Panc1 (cell line): ENCODE measurements at regions not wholly inside any gene's neighbourhood (a gene's known extent, or its start where the extent isn't known, plus 50 kb on each side); places are given as distances from the start of the nearest gene placed in this dataset.
A peak's percentile ranks its signal among the peaks of the same experiment; 100 is the strongest.

ENCODE experiments used
- ATAC-seq: fragments of 200-7000 bp; cut with Tn5 transposase; 2 replicates; pipeline ENCODE4 v1.9.1; 2020; ENCODE audit warnings: mild to moderate bottlenecking, moderate library complexity
- BruUV-seq: library from RNA; stranded (reverse); fragments of 400-500 nt; replicated peaks from 2 replicates; lab custom pipeline; 2021; lab: Mats Ljungman, UMichigan
- CTCF ChIA-PET: fragments of 300-600 bp; sonication (Branson Sonifier 250); formaldehyde crosslinking; loops from one replicate; lab custom pipeline; 2022; ENCODE audit warnings: antibody characterized with exemption; lab: Charles Lee
- POLR2A ChIA-PET: fragments of 300-600 bp; sonication (Branson Sonifier 250); formaldehyde crosslinking; loops from one replicate; lab custom pipeline; 2022; ENCODE audit warnings: antibody characterized with exemption; lab: Charles Lee
- DNase-seq: peaks from one replicate; pipeline ENCODE4 v3.0.0-alpha.2; 2010; ENCODE audit warnings: low read depth, low spot score
- H3K27ac ChIP-seq: 2 replicates; pipeline ENCODE4 v1.5.1; 2011; ENCODE audit warnings: mild to moderate bottlenecking, low read length, inconsistent platforms
- H3K27me3 ChIP-seq: fragments of 200-500 bp; sonication (Bioruptor generic); 2 replicates; pipeline ENCODE4 v1.6.0; 2014; ENCODE audit warnings: low read length, inconsistent platforms; ENCODE audit not compliant: control insufficient read depth, insufficient read depth
- H3K36me3 ChIP-seq: fragments of 200-500 bp; sonication (Bioruptor generic); 2 replicates; pipeline ENCODE4 v1.5.1; 2014; ENCODE audit warnings: inconsistent platforms, mild to moderate bottlenecking, low read length, moderate library complexity; ENCODE audit not compliant: control insufficient read depth, insufficient read depth
- H3K4me1 ChIP-seq: 2 replicates; pipeline ENCODE4 v1.5.1; 2011; ENCODE audit warnings: inconsistent platforms, mild to moderate bottlenecking, low read length, moderate library complexity; ENCODE audit not compliant: control insufficient read depth, insufficient read depth
- H3K4me3 ChIP-seq, 2 experiments: 2 replicates each; pipeline ENCODE4 v1.5.1; 2011 to 2012; ENCODE audit warnings: low read depth in 2 of 2, low read length in 2 of 2, mild to moderate bottlenecking in 2 of 2, inconsistent platforms in 1 of 2, moderate library complexity in 1 of 2
- H3K9me3 ChIP-seq: fragments of 200-500 bp; sonication (Bioruptor generic); 2 replicates; pipeline ENCODE4 v1.5.1; 2014; ENCODE audit warnings: low read depth, mild to moderate bottlenecking, inconsistent platforms, low read length, moderate library complexity; ENCODE audit not compliant: control insufficient read depth, insufficient read depth
- POLR2AphosphoS5 ChIP-seq: IDR thresholded peaks from 2 replicates; pipeline ENCODE4 v1.6.1; 2012; ENCODE audit warnings: mild to moderate bottlenecking, low read depth, low read length, moderate library complexity
- SIN3A ChIP-seq: IDR thresholded peaks from 2 replicates; pipeline ENCODE4 v1.6.1; 2012; ENCODE audit warnings: low read depth, mild to moderate bottlenecking, low read length, moderate library complexity, borderline replicate concordance; ENCODE audit not compliant: insufficient read depth
- TCF7L2 ChIP-seq: IDR thresholded peaks from 2 replicates; pipeline ENCODE4 v1.6.1; 2011; ENCODE audit warnings: mild to moderate bottlenecking, low read depth, low read length, inconsistent platforms
- in situ Hi-C: cut with HindIII; loops from 2 replicates; pipeline ENCODE4 v1.10.0; 2016; ENCODE audit warnings: low sequenced_read_pairs, low pct_unique_long_range_greater_than_20kb
- intact Hi-C: fragments of 100-400 bp; cut with micrococcal nuclease; formaldehyde crosslinking; loops from one replicate; pipeline ENCODE4 v1.10.0; 2022; ENCODE audit not compliant: unreplicated experiment
- TF ChIP-seq, protein P1 (sequence below): fragments of 450-650 bp; IDR thresholded peaks from 2 replicates; pipeline ENCODE4 v1.5.1; 2017; ENCODE audit warnings: mild to moderate bottlenecking
- TF ChIP-seq, protein P2 (sequence below), 2 experiments: IDR thresholded peaks; 2 replicates each; pipeline ENCODE4 v1.6.1; 2011 to 2012; ENCODE audit warnings: low read depth in 2 of 2, control low read depth in 1 of 2, low read length in 1 of 2, mild to moderate bottlenecking in 1 of 2, moderate library complexity in 1 of 2; ENCODE audit not compliant: insufficient read depth in 1 of 2

GRCh38 chr20:59525500-59526241 is 78.7 kb upstream of the PHACTR3 start:
- ATAC-seq (peak; percentile 94), DNase-seq (no peak)
- CTCF ChIA-PET = no interaction called here
- no TSS peak for BruUV-seq
- no peaks in the 10 kb centered on the region for H3K4me1 ChIP-seq
- POLR2A ChIA-PET = no interaction called here
- no peak overlapping the region for H3K4me3 ChIP-seq
- H3K27me3 ChIP-seq = peaks cover 38% of the 10 kb centered on the region
- intact Hi-C loops = loop anchor here (1.0 kb wide), 1 partner anchor 10 kb away; no protein-coding TSS in a partner anchor
- no peak overlapping the region for H3K27ac ChIP-seq
- H3K9me3 ChIP-seq = no peaks in the 10 kb centered on the region
- no peak for TF ChIP-seq SIN3A
- TF ChIP-seq TCF7L2 = no peak
- TF ChIP-seq, protein P1, sequence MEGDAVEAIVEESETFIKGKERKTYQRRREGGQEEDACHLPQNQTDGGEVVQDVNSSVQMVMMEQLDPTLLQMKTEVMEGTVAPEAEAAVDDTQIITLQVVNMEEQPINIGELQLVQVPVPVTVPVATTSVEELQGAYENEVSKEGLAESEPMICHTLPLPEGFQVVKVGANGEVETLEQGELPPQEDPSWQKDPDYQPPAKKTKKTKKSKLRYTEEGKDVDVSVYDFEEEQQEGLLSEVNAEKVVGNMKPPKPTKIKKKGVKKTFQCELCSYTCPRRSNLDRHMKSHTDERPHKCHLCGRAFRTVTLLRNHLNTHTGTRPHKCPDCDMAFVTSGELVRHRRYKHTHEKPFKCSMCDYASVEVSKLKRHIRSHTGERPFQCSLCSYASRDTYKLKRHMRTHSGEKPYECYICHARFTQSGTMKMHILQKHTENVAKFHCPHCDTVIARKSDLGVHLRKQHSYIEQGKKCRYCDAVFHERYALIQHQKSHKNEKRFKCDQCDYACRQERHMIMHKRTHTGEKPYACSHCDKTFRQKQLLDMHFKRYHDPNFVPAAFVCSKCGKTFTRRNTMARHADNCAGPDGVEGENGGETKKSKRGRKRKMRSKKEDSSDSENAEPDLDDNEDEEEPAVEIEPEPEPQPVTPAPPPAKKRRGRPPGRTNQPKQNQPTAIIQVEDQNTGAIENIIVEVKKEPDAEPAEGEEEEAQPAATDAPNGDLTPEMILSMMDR = peak; percentile 98
- no peak for TF ChIP-seq POLR2AphosphoS5
- TF ChIP-seq, protein P2, sequence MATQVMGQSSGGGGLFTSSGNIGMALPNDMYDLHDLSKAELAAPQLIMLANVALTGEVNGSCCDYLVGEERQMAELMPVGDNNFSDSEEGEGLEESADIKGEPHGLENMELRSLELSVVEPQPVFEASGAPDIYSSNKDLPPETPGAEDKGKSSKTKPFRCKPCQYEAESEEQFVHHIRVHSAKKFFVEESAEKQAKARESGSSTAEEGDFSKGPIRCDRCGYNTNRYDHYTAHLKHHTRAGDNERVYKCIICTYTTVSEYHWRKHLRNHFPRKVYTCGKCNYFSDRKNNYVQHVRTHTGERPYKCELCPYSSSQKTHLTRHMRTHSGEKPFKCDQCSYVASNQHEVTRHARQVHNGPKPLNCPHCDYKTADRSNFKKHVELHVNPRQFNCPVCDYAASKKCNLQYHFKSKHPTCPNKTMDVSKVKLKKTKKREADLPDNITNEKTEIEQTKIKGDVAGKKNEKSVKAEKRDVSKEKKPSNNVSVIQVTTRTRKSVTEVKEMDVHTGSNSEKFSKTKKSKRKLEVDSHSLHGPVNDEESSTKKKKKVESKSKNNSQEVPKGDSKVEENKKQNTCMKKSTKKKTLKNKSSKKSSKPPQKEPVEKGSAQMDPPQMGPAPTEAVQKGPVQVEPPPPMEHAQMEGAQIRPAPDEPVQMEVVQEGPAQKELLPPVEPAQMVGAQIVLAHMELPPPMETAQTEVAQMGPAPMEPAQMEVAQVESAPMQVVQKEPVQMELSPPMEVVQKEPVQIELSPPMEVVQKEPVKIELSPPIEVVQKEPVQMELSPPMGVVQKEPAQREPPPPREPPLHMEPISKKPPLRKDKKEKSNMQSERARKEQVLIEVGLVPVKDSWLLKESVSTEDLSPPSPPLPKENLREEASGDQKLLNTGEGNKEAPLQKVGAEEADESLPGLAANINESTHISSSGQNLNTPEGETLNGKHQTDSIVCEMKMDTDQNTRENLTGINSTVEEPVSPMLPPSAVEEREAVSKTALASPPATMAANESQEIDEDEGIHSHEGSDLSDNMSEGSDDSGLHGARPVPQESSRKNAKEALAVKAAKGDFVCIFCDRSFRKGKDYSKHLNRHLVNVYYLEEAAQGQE (IDR thresholded peaks at IDR 0.05; ENCODE audit: insufficient read depth in 1 of 2, low read depth in 2 of 2, low read length in 1 of 2) = no peak
- no peaks in the 10 kb centered on the region for H3K36me3 ChIP-seq
- in situ Hi-C loops = no loop called here

GRCh38 chr20:59526242-59527225 is 77.8 kb upstream of the PHACTR3 start:
- H3K9me3 ChIP-seq = no peaks in the 10 kb centered on the region
- TF ChIP-seq, protein P1 = peak; percentile 73
- TF ChIP-seq, protein P2 (IDR thresholded peaks at IDR 0.05; ENCODE audit: insufficient read depth in 1 of 2, low read depth in 2 of 2, low read length in 1 of 2) = no peak
- no peaks in the 10 kb centered on the region for H3K4me1 ChIP-seq
- H3K27ac ChIP-seq = no peak overlapping the region
- H3K27me3 ChIP-seq = peaks cover 38% of the 10 kb centered on the region
- intact Hi-C loops (loop anchor here (1.0 kb wide), 1 partner anchor 11 kb away; no protein-coding TSS in a partner anchor), in situ Hi-C loops (no loop called here)
- no TSS peak for BruUV-seq
- ChIA-PET CTCF (no interaction called here), POLR2A (no interaction called here)
- H3K4me3 ChIP-seq = no peak overlapping the region
- ATAC-seq (peak; percentile 40), DNase-seq (no peak)
- no peaks in the 10 kb centered on the region for H3K36me3 ChIP-seq
